H1 (cell line): ENCODE measurements at regions not wholly inside any gene's neighbourhood (a gene's known extent, or its start where the extent isn't known, plus 50 kb on each side); places are given as distances from the start of the nearest gene placed in this dataset.

Experiments used
- CTCF ChIA-PET: fragments of 300-600 bp; sonication (Branson Sonifier 250); formaldehyde crosslinking; loops from one replicate; lab custom pipeline; 2021; ENCODE audit not compliant: partially characterized antibody; lab: Charles Lee
- POLR2A ChIA-PET: fragments of 300-600 bp; sonication (Branson Sonifier 250); formaldehyde crosslinking; loops from one replicate; lab custom pipeline; 2021; ENCODE audit warnings: inconsistent platforms; ENCODE audit not compliant: partially characterized antibody; lab: Charles Lee
- DNase-seq, 2 experiments: peaks; one replicate each; pipeline versions ENCODE4 v3.0.0 to v3.0.0-alpha.2; 2010 to 2022; ENCODE audit warnings: low spot score in 2 of 2, low read depth in 1 of 2, mixed read lengths in 1 of 2
- FAIRE-seq: peaks from 2 replicates; lab custom pipeline; 2011; peaks lifted over from hg19 to GRCh38; lab: Jason Lieb, UNC
- H2AFZ ChIP-seq: 2 replicates; pipeline ENCODE4 v1.8.1; 2012; ENCODE audit warnings: low read length, inconsistent platforms
- H2AK5ac ChIP-seq: 2 replicates; pipeline ENCODE4 v1.6.1; 2013; ENCODE audit warnings: low read depth, low read length
- H2BK120ac ChIP-seq: replicated peaks from 2 replicates; pipeline ENCODE3; 2013; ENCODE audit warnings: low read depth, low read length, inconsistent platforms
- H2BK12ac ChIP-seq: 2 replicates; pipeline ENCODE4 v1.6.1; 2013; ENCODE audit warnings: low read depth, low read length
- H2BK15ac ChIP-seq: 2 replicates; pipeline ENCODE4 v1.6.1; 2013; ENCODE audit warnings: low read length
- H2BK20ac ChIP-seq: 2 replicates; pipeline ENCODE4 v1.6.1; 2013; ENCODE audit warnings: low read length
- H2BK5ac ChIP-seq: 2 replicates; pipeline ENCODE4 v1.6.1; 2013; ENCODE audit warnings: low read depth, low read length
- H3K14ac ChIP-seq: 2 replicates; pipeline ENCODE4 v1.6.1; 2013; ENCODE audit warnings: inconsistent platforms; ENCODE audit not compliant: insufficient read length
- H3K18ac ChIP-seq: 2 replicates; pipeline ENCODE4 v1.6.1; 2013; ENCODE audit warnings: low read length; ENCODE audit errors: extremely low read depth
- H3K23ac ChIP-seq: 2 replicates; pipeline ENCODE4 v1.6.1; 2013; ENCODE audit warnings: inconsistent platforms; ENCODE audit not compliant: insufficient read length
- H3K23me2 ChIP-seq: 2 replicates; pipeline ENCODE4 v1.6.1; 2013; ENCODE audit warnings: low read depth, low read length
- H3K27ac ChIP-seq: 2 replicates; pipeline ENCODE4 v1.6.1; 2011; ENCODE audit warnings: low read depth, low read length, inconsistent platforms
- H3K27me3 ChIP-seq, 4 experiments: replicated peaks in 1 of 4; 1 replicate in 1 of 4; 2 replicates in 3 of 4; pipeline versions ENCODE4 v1.6.1 to v1.8.1; 2011 to 2013; ENCODE audit warnings: low read length in 3 of 4, mild to moderate bottlenecking in 3 of 4, inconsistent platforms in 2 of 4, mixed read lengths in 2 of 4, moderate library complexity in 1 of 4; ENCODE audit not compliant: control insufficient read depth in 3 of 4, insufficient read depth in 3 of 4; ENCODE audit errors: extremely low read depth in 1 of 4
- H3K36me3 ChIP-seq, 4 experiments: 2 replicates each; pipeline versions ENCODE4 v1.6.1 to v1.8.1; 2011 to 2013; ENCODE audit warnings: mild to moderate bottlenecking in 4 of 4, low read length in 3 of 4, moderate library complexity in 2 of 4, control low read depth in 1 of 4, inconsistent platforms in 1 of 4; ENCODE audit not compliant: insufficient read depth in 4 of 4, control insufficient read depth in 2 of 4
- H3K4ac ChIP-seq: replicated peaks from 2 replicates; pipeline ENCODE3; 2013; ENCODE audit warnings: low read length, low read depth, mixed read lengths, inconsistent platforms; ENCODE audit not compliant: insufficient read length
- H3K4me1 ChIP-seq, 4 experiments: replicated peaks in 1 of 4; 1 replicate in 1 of 4; 2 replicates in 3 of 4; pipeline versions ENCODE4 v1.6.1 to v1.8.1; 2011 to 2013; ENCODE audit warnings: low read length in 3 of 4, inconsistent platforms in 2 of 4, mixed read lengths in 1 of 4; ENCODE audit not compliant: insufficient read depth in 4 of 4, control insufficient read depth in 3 of 4
- H3K4me2 ChIP-seq, 2 experiments: 2 replicates each; pipeline versions ENCODE4 v1.6.1 to v1.8.1; 2011 to 2013; ENCODE audit warnings: low read depth in 2 of 2, low read length in 2 of 2, control low read depth in 1 of 2, inconsistent platforms in 1 of 2, mild to moderate bottlenecking in 1 of 2; ENCODE audit not compliant: insufficient read depth in 1 of 2
- H3K4me3 ChIP-seq, 4 experiments: fragments of 200-600, 300-600 bp in 1 of 4; sonication (generic), shearing (Covaris generic), sonication (Bioruptor Twin) in 1 of 4; 2 replicates each; pipeline versions ENCODE4 v1.5.1 to v1.8.1; 2011 to 2016; ENCODE audit warnings: low read length in 4 of 4, low read depth in 3 of 4, control low read depth in 2 of 4, inconsistent platforms in 2 of 4, mild to moderate bottlenecking in 2 of 4, mixed read lengths in 1 of 4, moderate library complexity in 1 of 4; ENCODE audit not compliant: insufficient read depth in 2 of 4; ENCODE audit errors: extremely low read depth in 1 of 4
- H3K56ac ChIP-seq: replicated peaks from 2 replicates; pipeline ENCODE3; 2013; ENCODE audit warnings: low read depth, mild to moderate bottlenecking, mixed read lengths, low read length, inconsistent platforms; ENCODE audit not compliant: insufficient read length
- H3K79me1 ChIP-seq: 2 replicates; pipeline ENCODE4 v1.6.1; 2013; ENCODE audit warnings: low read depth, low read length, control low read depth
- H3K79me2 ChIP-seq, 2 experiments: 2 replicates each; pipeline versions ENCODE4 v1.6.1 to v1.8.1; 2012 to 2013; ENCODE audit warnings: low read length in 2 of 2, mild to moderate bottlenecking in 2 of 2, inconsistent platforms in 1 of 2; ENCODE audit not compliant: insufficient read depth in 2 of 2, control insufficient read depth in 1 of 2
- H3K9ac ChIP-seq, 4 experiments: replicated peaks in 1 of 4; 1 replicate in 1 of 4; 2 replicates in 3 of 4; pipeline versions ENCODE4 v1.6.1 to v1.8.1; 2011 to 2013; ENCODE audit warnings: low read depth in 3 of 4, low read length in 3 of 4, control low read depth in 2 of 4, mild to moderate bottlenecking in 2 of 4, moderate library complexity in 2 of 4, inconsistent platforms in 1 of 4; ENCODE audit errors: extremely low read depth in 1 of 4
- H3K9me3 ChIP-seq, 2 experiments: 2 replicates each; pipeline versions ENCODE4 v1.6.1 to v1.8.1; 2012 to 2013; ENCODE audit warnings: mild to moderate bottlenecking in 2 of 2, moderate library complexity in 2 of 2, control low read depth in 1 of 2, inconsistent platforms in 1 of 2, low read depth in 1 of 2, low read length in 1 of 2, mixed read lengths in 1 of 2; ENCODE audit not compliant: insufficient read depth in 2 of 2
- H4K20me1 ChIP-seq, 2 experiments: replicated peaks in 1 of 2; 2 replicates each; pipeline versions ENCODE3 to v1.8.1; 2011 to 2013; ENCODE audit warnings: inconsistent platforms in 2 of 2, low read length in 2 of 2, mild to moderate bottlenecking in 1 of 2; ENCODE audit not compliant: insufficient read depth in 2 of 2, control insufficient read depth in 1 of 2
- H4K5ac ChIP-seq: 2 replicates; pipeline ENCODE4 v1.6.1; 2013; ENCODE audit warnings: low read length, low read depth, mixed read lengths, inconsistent platforms; ENCODE audit not compliant: insufficient read length
- H4K8ac ChIP-seq: 2 replicates; pipeline ENCODE4 v1.8.0; 2013; ENCODE audit warnings: mild to moderate bottlenecking, moderate library complexity, low read length, inconsistent platforms; ENCODE audit not compliant: insufficient read depth; ENCODE audit errors: extremely low read depth
- H4K91ac ChIP-seq: replicated peaks from 2 replicates; pipeline ENCODE3; 2013; ENCODE audit warnings: low read length, mixed read lengths, inconsistent platforms; ENCODE audit not compliant: insufficient read length
- CEBPB ChIP-seq: IDR thresholded peaks from 2 replicates; pipeline ENCODE4 v1.6.1; 2012; ENCODE audit warnings: low read depth, low read length
- EP300 ChIP-seq, 2 experiments: IDR thresholded peaks; 1 replicate in 1 of 2; 2 replicates in 1 of 2; pipeline ENCODE4 v1.6.1; 2011 to 2012; ENCODE audit warnings: low read depth in 2 of 2, low read length in 2 of 2, mild to moderate bottlenecking in 2 of 2, borderline replicate concordance in 1 of 2, inconsistent platforms in 1 of 2, moderate library complexity in 1 of 2
- RBBP5 ChIP-seq: IDR thresholded peaks from 2 replicates; pipeline ENCODE4 v1.7.1; 2012; ENCODE audit warnings: low read depth, mild to moderate bottlenecking, inconsistent platforms, low read length, moderate library complexity, borderline replicate concordance
- RFX5 ChIP-seq: IDR thresholded peaks from 2 replicates; pipeline ENCODE4 v1.6.1; 2011; ENCODE audit warnings: low read depth, low read length, improper control_type of control experiment, borderline replicate concordance
- RXRA ChIP-seq: IDR thresholded peaks from 2 replicates; pipeline ENCODE4 v1.6.1; 2011; ENCODE audit warnings: low read depth, mild to moderate bottlenecking, low read length, moderate library complexity; ENCODE audit not compliant: insufficient read depth
- SIRT6 ChIP-seq: IDR thresholded peaks from one replicate; pipeline ENCODE4 v1.7.1; 2012; ENCODE audit warnings: low read length, inconsistent platforms

- ChIA-PET CTCF (interaction anchor here (0.6 to 2.0 kb wide), 2 partner anchors 8 to 451 kb away, joined by 3 to 5 read pairs; no protein-coding TSS in a partner anchor), POLR2A (no interaction called here)
- H4K20me1 ChIP-seq = no peaks in the 10 kb centered on the region
- H3K4me1 ChIP-seq = no peaks in the 10 kb centered on the region
- no peak overlapping the region for H3K4me3 ChIP-seq
- no peak overlapping the region for H3K4me2 ChIP-seq
- H3K18ac ChIP-seq = no peak overlapping the region
- H3K14ac ChIP-seq = no peak overlapping the region
- no peak overlapping the region for H3K4ac ChIP-seq
- no peaks in the 10 kb centered on the region for H3K23me2 ChIP-seq
- H2BK120ac ChIP-seq = no peak overlapping the region
- TF ChIP-seq RBBP5 = no peak
- TF ChIP-seq CEBPB = no peak
- TF ChIP-seq RXRA = no peak
- TF ChIP-seq SIRT6 = no peak
- TF ChIP-seq EP300 (IDR thresholded peaks at IDR 0.05; ENCODE audit: borderline replicate concordance in 1 of 2, low read depth in 2 of 2, low read length in 2 of 2) = no peak
- TF ChIP-seq RFX5 = no peak
- no peaks in the 10 kb centered on the region for H3K27me3 ChIP-seq
- H3K23ac ChIP-seq = no peak overlapping the region
- H3K9me3 ChIP-seq = no peaks in the 10 kb centered on the region
- no peak overlapping the region for H2AFZ ChIP-seq
- H3K36me3 ChIP-seq = no peaks in the 10 kb centered on the region
- no peaks in the 10 kb centered on the region for H3K79me1 ChIP-seq
- no peak overlapping the region for H4K91ac ChIP-seq
- no peaks in the 10 kb centered on the region for H3K79me2 ChIP-seq
- no peak overlapping the region for H3K9ac ChIP-seq
- DNase-seq (no peak), FAIRE-seq (no peak)
- no peak overlapping the region for H2BK20ac ChIP-seq
- H3K27ac ChIP-seq = no peak overlapping the region
- no peak overlapping the region for H2BK12ac ChIP-seq
- no peak overlapping the region for H4K5ac ChIP-seq
- H2BK5ac ChIP-seq = no peak overlapping the region
- H2AK5ac ChIP-seq = no peak overlapping the region
- H2BK15ac ChIP-seq = no peak overlapping the region
- no peak overlapping the region for H3K56ac ChIP-seq
- no peak overlapping the region for H4K8ac ChIP-seq
Measured at GRCh38 chr4:92059615-92060014, 244.2 kb upstream of the GRID2 start.
